H9 (cell line): ENCODE measurements at regions not wholly inside any gene's neighbourhood (a gene's known extent, or its start where the extent isn't known, plus 50 kb on each side); places are given as distances from the start of the nearest gene placed in this dataset.

Experiments
- DNase-seq: peaks from one replicate; pipeline ENCODE4 v3.0.0-alpha.2; 2017
- H2AFZ ChIP-seq: one replicate; pipeline ENCODE4 v1.6.1; 2013; ENCODE audit warnings: mild to moderate bottlenecking, low read length, control low read depth, moderate library complexity
- H2AK5ac ChIP-seq: 2 replicates; pipeline ENCODE4 v1.6.1; 2013; ENCODE audit warnings: low read length, control low read depth, mixed read lengths; ENCODE audit not compliant: insufficient read length
- H2BK120ac ChIP-seq: one replicate; pipeline ENCODE4 v1.6.1; 2013; ENCODE audit warnings: low read depth, mild to moderate bottlenecking, low read length, control low read depth, inconsistent platforms; ENCODE audit not compliant: poor library complexity, severe bottlenecking
- H2BK12ac ChIP-seq: 2 replicates; pipeline ENCODE4 v1.6.1; 2013; ENCODE audit warnings: low read length, control low read depth, mixed read lengths, low read depth; ENCODE audit not compliant: insufficient read length
- H2BK15ac ChIP-seq: 2 replicates; pipeline ENCODE4 v1.6.1; 2013; ENCODE audit warnings: low read depth, low read length, control low read depth
- H2BK20ac ChIP-seq: one replicate; pipeline ENCODE4 v1.6.1; 2013; ENCODE audit warnings: low read depth, mild to moderate bottlenecking, low read length, control low read depth, inconsistent platforms; ENCODE audit not compliant: poor library complexity, severe bottlenecking
- H2BK5ac ChIP-seq: 2 replicates; pipeline ENCODE4 v1.6.1; 2013; ENCODE audit warnings: low read length, control low read depth, mixed read lengths; ENCODE audit not compliant: insufficient read length
- H3K14ac ChIP-seq: 2 replicates; pipeline ENCODE4 v1.6.1; 2013; ENCODE audit warnings: low read length, control low read depth; ENCODE audit not compliant: insufficient read depth
- H3K18ac ChIP-seq: 2 replicates; pipeline ENCODE4 v1.6.1; 2013; ENCODE audit warnings: low read depth, mild to moderate bottlenecking, mixed read lengths, low read length, control low read depth; ENCODE audit not compliant: insufficient read length
- H3K23ac ChIP-seq: 2 replicates; pipeline ENCODE4 v1.6.1; 2013; ENCODE audit warnings: low read length, control low read depth, mixed read lengths, low read depth; ENCODE audit not compliant: insufficient read length
- H3K23me2 ChIP-seq: 2 replicates; pipeline ENCODE4 v1.6.1; 2013; ENCODE audit warnings: low read depth, mild to moderate bottlenecking, mixed read lengths, low read length, control low read depth; ENCODE audit not compliant: insufficient read length, poor library complexity, severe bottlenecking
- H3K27ac ChIP-seq: 2 replicates; pipeline ENCODE4 v1.5.1; 2013; ENCODE audit warnings: low read length, control low read depth, mixed read lengths, low read depth; ENCODE audit not compliant: insufficient read length
- H3K27me3 ChIP-seq: 2 replicates; pipeline ENCODE4 v1.6.1; 2013; ENCODE audit warnings: low read length, control low read depth, inconsistent platforms; ENCODE audit not compliant: insufficient read depth
- H3K4ac ChIP-seq: 2 replicates; pipeline ENCODE4 v1.6.1; 2013; ENCODE audit warnings: low read depth, mild to moderate bottlenecking, control low read depth, inconsistent platforms, low read length, moderate library complexity
- H3K4me1 ChIP-seq: 2 replicates; pipeline ENCODE4 v1.6.1; 2013; ENCODE audit warnings: low read length, control low read depth, inconsistent platforms; ENCODE audit not compliant: insufficient read depth
- H3K4me2 ChIP-seq: 2 replicates; pipeline ENCODE4 v1.6.1; 2013; ENCODE audit warnings: low read length, control low read depth, mixed read lengths; ENCODE audit not compliant: insufficient read length, insufficient read depth
- H3K56ac ChIP-seq: 2 replicates; pipeline ENCODE4 v1.6.1; 2013; ENCODE audit warnings: low read depth, mild to moderate bottlenecking, mixed read lengths, low read length, control low read depth; ENCODE audit not compliant: insufficient read length
- H3K79me1 ChIP-seq: 2 replicates; pipeline ENCODE4 v1.6.1; 2013; ENCODE audit warnings: low read depth, mild to moderate bottlenecking, moderate library complexity, low read length, control low read depth, inconsistent platforms; ENCODE audit not compliant: insufficient read depth, poor library complexity, severe bottlenecking
- H3K79me2 ChIP-seq: 2 replicates; pipeline ENCODE4 v1.6.1; 2013; ENCODE audit warnings: low read length, control low read depth, inconsistent platforms; ENCODE audit not compliant: insufficient read depth
- H3K9ac ChIP-seq: 2 replicates; pipeline ENCODE4 v1.6.1; 2013; ENCODE audit warnings: low read length, control low read depth, mixed read lengths; ENCODE audit not compliant: insufficient read length; ENCODE audit errors: extremely low read depth
- H3K9me3 ChIP-seq: one replicate; pipeline ENCODE4 v1.6.1; 2013; ENCODE audit warnings: low read depth, low read length, inconsistent platforms; ENCODE audit not compliant: control insufficient read depth
- H3T11ph ChIP-seq: one replicate; pipeline ENCODE4 v1.6.1; 2013; ENCODE audit warnings: mild to moderate bottlenecking, low read length, control low read depth, inconsistent platforms
- H4K20me1 ChIP-seq: one replicate; pipeline ENCODE4 v1.6.1; 2013; ENCODE audit not compliant: control insufficient read depth, insufficient read length, insufficient read depth
- H4K5ac ChIP-seq: 2 replicates; pipeline ENCODE4 v1.6.1; 2013; ENCODE audit warnings: low read depth, mild to moderate bottlenecking, mixed read lengths, low read length, control low read depth; ENCODE audit not compliant: insufficient read length
- H4K8ac ChIP-seq: replicated peaks from 2 replicates; pipeline ENCODE4 v1.6.1; 2013; ENCODE audit warnings: low read length, control low read depth, mixed read lengths, low read depth; ENCODE audit not compliant: insufficient read length
- H4K91ac ChIP-seq: 2 replicates; pipeline ENCODE4 v1.6.1; 2013; ENCODE audit warnings: low read depth, mild to moderate bottlenecking, moderate library complexity, mixed read lengths, low read length, control low read depth; ENCODE audit not compliant: insufficient read length
- H3K27ac Mint-ChIP-seq, 3 experiments: 2 replicates in 2 of 3; 3 replicates in 1 of 3; pipeline ENCODE4 v1.8.0; 2020 to 2021; ENCODE audit warnings: mixed read lengths in 3 of 3, mild to moderate bottlenecking in 1 of 3, moderate library complexity in 1 of 3
- H3K27me3 Mint-ChIP-seq: 2 replicates; pipeline ENCODE4 v1.8.0; 2021; ENCODE audit warnings: low read depth, mild to moderate bottlenecking, moderate library complexity, mixed read lengths
- H3K36me3 Mint-ChIP-seq, 3 experiments: 2 replicates in 2 of 3; 3 replicates in 1 of 3; pipeline ENCODE4 v1.8.0; 2020 to 2021; ENCODE audit warnings: low read depth in 3 of 3, mixed read lengths in 3 of 3; ENCODE audit not compliant: insufficient read depth in 1 of 3
- H3K4me1 Mint-ChIP-seq, 2 experiments: 2 replicates each; pipeline ENCODE4 v1.8.0; 2020; ENCODE audit warnings: mixed read lengths in 2 of 2
- H3K4me3 Mint-ChIP-seq, 2 experiments: 2 replicates in 1 of 2; 3 replicates in 1 of 2; pipeline ENCODE4 v1.8.0; 2020 to 2021; ENCODE audit warnings: mild to moderate bottlenecking in 2 of 2, mixed read lengths in 2 of 2, moderate library complexity in 1 of 2
- H3K9me3 Mint-ChIP-seq, 2 experiments: 2 replicates in 1 of 2; 3 replicates in 1 of 2; pipeline ENCODE4 v1.8.0; 2020; ENCODE audit warnings: mild to moderate bottlenecking in 2 of 2, mixed read lengths in 2 of 2, moderate library complexity in 1 of 2
- WGBS: extraction: QIAGEN DNeasy Blood & Tissue Kit; methylation state at CpG from one replicate; pipeline ENCODE4 v1.1.7; 2013; ENCODE audit warnings: missing lambda C conversion rate, low lambda C conversion rate, mixed read lengths; ENCODE audit not compliant: insufficient read length; ENCODE audit errors: extremely low coverage; 5-methylcytosine and 5-hydroxymethylcytosine counted together
- TF ChIP-seq, protein P1 (sequence below): fragments of 200-600 bp; sonication (generic); conservative IDR thresholded peaks from 3 replicates; pipeline ENCODE4 v1.8.0; 2021; ENCODE audit warnings: antibody characterized with exemption, mild to moderate bottlenecking

DNA sequence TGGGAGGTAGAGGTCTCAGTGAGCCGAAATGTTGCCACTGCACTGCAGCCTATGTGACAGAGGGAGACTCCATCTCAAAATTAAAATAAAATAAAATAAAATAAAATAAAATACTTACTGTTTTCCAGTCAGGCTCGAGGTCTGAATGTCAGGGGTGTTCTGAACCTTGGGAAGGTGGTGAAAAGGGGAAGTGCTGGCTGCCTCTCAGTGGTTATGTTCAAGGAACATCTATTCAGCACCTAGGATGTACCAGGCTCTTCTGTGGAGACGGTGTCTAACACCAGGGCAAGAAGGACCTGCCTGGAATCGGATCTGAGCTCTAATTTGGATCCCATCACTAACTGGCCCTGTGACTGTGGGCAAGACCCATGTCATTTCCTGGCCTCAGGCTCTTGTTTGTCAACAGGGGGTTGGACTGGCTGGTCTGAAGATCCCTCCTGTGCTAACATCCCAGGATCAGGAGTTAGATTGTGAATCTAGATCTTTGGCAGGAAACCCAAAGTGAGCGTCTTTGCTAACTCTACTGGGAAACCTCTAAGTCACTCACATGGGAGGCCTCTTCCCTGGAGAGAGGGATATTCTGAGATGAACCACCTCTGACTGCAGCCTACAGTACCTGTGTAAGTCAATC, 63.4 kb upstream of the SIRPG start:
- Mint-ChIP-seq H3K27ac (no peak overlapping the region), H3K4me1 (peaks cover 22 to 29% of the 10 kb centered on the region in 2 experiments), H3K36me3 (peaks cover 0 to 3% (median 0%) of the 10 kb centered on the region in 3 experiments; a peak in 2 of 7 replicates), H3K27me3 (peaks cover 100% of the 10 kb centered on the region), H3K9me3 (no peaks in the 10 kb centered on the region; a peak in 2 of 5 replicates), H3K4me3 (no peak overlapping the region)
- no peak overlapping the region for H2BK12ac ChIP-seq
- H2AFZ ChIP-seq, result no peak overlapping the region
- H3K56ac ChIP-seq, result no peak overlapping the region
- H3K9ac ChIP-seq, result no peak overlapping the region
- H3K27ac ChIP-seq, result no peak overlapping the region
- WGBS, result no CpG with 5 or more reads among the region's 5 CpGs
- H2AK5ac ChIP-seq, result no peak overlapping the region
- H4K5ac ChIP-seq, result no peak overlapping the region
- no peak overlapping the region for H3K14ac ChIP-seq
- no peak overlapping the region for H3K18ac ChIP-seq
- no peaks in the 10 kb centered on the region for H4K20me1 ChIP-seq
- no peak for DNase-seq
- TF ChIP-seq, protein P1, sequence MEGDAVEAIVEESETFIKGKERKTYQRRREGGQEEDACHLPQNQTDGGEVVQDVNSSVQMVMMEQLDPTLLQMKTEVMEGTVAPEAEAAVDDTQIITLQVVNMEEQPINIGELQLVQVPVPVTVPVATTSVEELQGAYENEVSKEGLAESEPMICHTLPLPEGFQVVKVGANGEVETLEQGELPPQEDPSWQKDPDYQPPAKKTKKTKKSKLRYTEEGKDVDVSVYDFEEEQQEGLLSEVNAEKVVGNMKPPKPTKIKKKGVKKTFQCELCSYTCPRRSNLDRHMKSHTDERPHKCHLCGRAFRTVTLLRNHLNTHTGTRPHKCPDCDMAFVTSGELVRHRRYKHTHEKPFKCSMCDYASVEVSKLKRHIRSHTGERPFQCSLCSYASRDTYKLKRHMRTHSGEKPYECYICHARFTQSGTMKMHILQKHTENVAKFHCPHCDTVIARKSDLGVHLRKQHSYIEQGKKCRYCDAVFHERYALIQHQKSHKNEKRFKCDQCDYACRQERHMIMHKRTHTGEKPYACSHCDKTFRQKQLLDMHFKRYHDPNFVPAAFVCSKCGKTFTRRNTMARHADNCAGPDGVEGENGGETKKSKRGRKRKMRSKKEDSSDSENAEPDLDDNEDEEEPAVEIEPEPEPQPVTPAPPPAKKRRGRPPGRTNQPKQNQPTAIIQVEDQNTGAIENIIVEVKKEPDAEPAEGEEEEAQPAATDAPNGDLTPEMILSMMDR, result no peak
- no peak overlapping the region for H2BK120ac ChIP-seq
- no peak overlapping the region for H3T11ph ChIP-seq
- peaks cover 19% of the 10 kb centered on the region for H3K4me1 ChIP-seq
- H3K4ac ChIP-seq, result no peak overlapping the region
- H3K79me1 ChIP-seq, result no peaks in the 10 kb centered on the region
- H2BK5ac ChIP-seq, result no peak overlapping the region
- no peak overlapping the region for H2BK20ac ChIP-seq
- H4K8ac ChIP-seq, result no peak overlapping the region
- no peak overlapping the region for H2BK15ac ChIP-seq
- no peaks in the 10 kb centered on the region for H3K79me2 ChIP-seq
- H3K23me2 ChIP-seq, result no peaks in the 10 kb centered on the region
- H3K9me3 ChIP-seq, result no peaks in the 10 kb centered on the region
- H4K91ac ChIP-seq, result no peak overlapping the region
- H3K4me2 ChIP-seq, result no peak overlapping the region
- peaks cover 12% of the 10 kb centered on the region; the same call in 1 of the 2 replicates for H3K27me3 ChIP-seq
- no peak overlapping the region for H3K23ac ChIP-seq
